HEK293T (cell line): ENCODE measurements at regions not wholly inside any gene's neighbourhood (a gene's known extent, or its start where the extent isn't known, plus 50 kb on each side); places are given as distances from the start of the nearest gene placed in this dataset.

ENCODE experiments used
- CTCF ChIA-PET: fragments of 350-600 bp; formaldehyde crosslinking; extraction: SDS; loops from one replicate; lab custom pipeline; 2021; ENCODE audit warnings: antibody characterized with exemption, inconsistent platforms; lab: Yijun Ruan, JAX
- POLR2A ChIA-PET: fragments of 350-600 bp; formaldehyde crosslinking; extraction: SDS; loops from one replicate; lab custom pipeline; 2020; ENCODE audit warnings: antibody characterized with exemption, inconsistent platforms; lab: Yijun Ruan, JAX
- DNase-seq: peaks from one replicate; pipeline ENCODE4 v3.0.0; 2012; ENCODE audit warnings: mixed read lengths; ENCODE audit errors: extremely low spot score
- ARNT ChIP-seq: fragments of 450-650 bp; IDR thresholded peaks from 2 replicates; pipeline ENCODE4 v1.6.1; 2017; ENCODE audit warnings: mild to moderate bottlenecking
- BHLHE40 ChIP-seq: fragments of 450-650 bp; IDR thresholded peaks from 2 replicates; pipeline ENCODE4 v1.6.1; 2016; ENCODE audit warnings: mild to moderate bottlenecking, moderate library complexity, borderline replicate concordance
- CTBP1 ChIP-seq: fragments of 450-650 bp; IDR thresholded peaks from 2 replicates; pipeline ENCODE4 v1.6.1; 2016; ENCODE audit warnings: borderline replicate concordance
- ELF4 ChIP-seq: fragments of 450-650 bp; IDR thresholded peaks from 2 replicates; pipeline ENCODE4 v1.6.1; 2017; ENCODE audit warnings: antibody characterized with exemption
- FOXA1 ChIP-seq: fragments of 450-650 bp; IDR thresholded peaks from 2 replicates; pipeline ENCODE4 v1.6.1; 2016; ENCODE audit warnings: mild to moderate bottlenecking
- FOXK2 ChIP-seq: fragments of 450-650 bp; IDR thresholded peaks from 2 replicates; pipeline ENCODE4 v1.6.1; 2016; ENCODE audit warnings: mild to moderate bottlenecking
- FOXM1 ChIP-seq: fragments of 450-650 bp; IDR thresholded peaks from 2 replicates; pipeline ENCODE4 v1.6.1; 2017; ENCODE audit warnings: mild to moderate bottlenecking, borderline replicate concordance
- HDGF ChIP-seq: fragments of 450-650 bp; IDR thresholded peaks from 2 replicates; pipeline ENCODE4 v1.6.1; 2017; ENCODE audit warnings: antibody characterized with exemption, borderline replicate concordance
- L3MBTL2 ChIP-seq: fragments of 450-650 bp; conservative IDR thresholded peaks from 2 replicates; pipeline ENCODE4 v1.6.1; 2016; ENCODE audit warnings: mild to moderate bottlenecking
- LEF1 ChIP-seq: fragments of 450-650 bp; IDR thresholded peaks from 2 replicates; pipeline ENCODE4 v1.6.1; 2017; ENCODE audit warnings: mild to moderate bottlenecking, borderline replicate concordance
- NFRKB ChIP-seq: fragments of 450-650 bp; IDR thresholded peaks from 2 replicates; pipeline ENCODE4 v1.6.1; 2016; ENCODE audit warnings: mild to moderate bottlenecking, moderate library complexity
- PKNOX1 ChIP-seq: fragments of 450-650 bp; IDR thresholded peaks from 2 replicates; pipeline ENCODE4 v1.6.1; 2016
- SP1 ChIP-seq: fragments of 450-650 bp; IDR thresholded peaks from 2 replicates; pipeline ENCODE4 v1.6.1; 2017
- SUZ12 ChIP-seq: fragments of 450-650 bp; IDR thresholded peaks from 2 replicates; pipeline ENCODE4 v1.6.1; 2016; ENCODE audit warnings: mild to moderate bottlenecking
- TARDBP ChIP-seq: fragments of 450-650 bp; IDR thresholded peaks from 2 replicates; pipeline ENCODE4 v1.6.1; 2016
- ZNF384 ChIP-seq: fragments of 450-650 bp; IDR thresholded peaks from 2 replicates; pipeline ENCODE4 v1.6.1; 2016

DNA sequence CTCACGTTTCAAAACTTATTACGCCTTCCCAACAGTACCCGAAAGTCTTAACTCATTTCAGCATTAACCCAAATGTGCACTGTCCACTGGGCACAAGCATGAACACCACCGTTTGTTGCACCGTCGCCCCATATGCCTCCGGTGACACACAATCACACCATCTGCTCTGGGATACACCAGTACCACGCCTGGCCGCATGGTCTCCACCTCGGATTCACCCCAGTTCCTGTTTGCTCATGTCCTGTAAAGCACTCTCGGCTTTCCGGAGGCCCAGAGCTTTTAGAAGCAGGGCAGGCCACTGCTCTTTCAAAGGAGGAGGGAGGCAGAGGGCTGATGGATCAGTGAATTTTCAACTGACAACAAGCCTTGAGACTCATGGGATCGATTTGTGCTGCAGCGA is 1570.0 kb upstream of the DEFB115 start:
- CTCF ChIA-PET = no interaction called here

DNA sequence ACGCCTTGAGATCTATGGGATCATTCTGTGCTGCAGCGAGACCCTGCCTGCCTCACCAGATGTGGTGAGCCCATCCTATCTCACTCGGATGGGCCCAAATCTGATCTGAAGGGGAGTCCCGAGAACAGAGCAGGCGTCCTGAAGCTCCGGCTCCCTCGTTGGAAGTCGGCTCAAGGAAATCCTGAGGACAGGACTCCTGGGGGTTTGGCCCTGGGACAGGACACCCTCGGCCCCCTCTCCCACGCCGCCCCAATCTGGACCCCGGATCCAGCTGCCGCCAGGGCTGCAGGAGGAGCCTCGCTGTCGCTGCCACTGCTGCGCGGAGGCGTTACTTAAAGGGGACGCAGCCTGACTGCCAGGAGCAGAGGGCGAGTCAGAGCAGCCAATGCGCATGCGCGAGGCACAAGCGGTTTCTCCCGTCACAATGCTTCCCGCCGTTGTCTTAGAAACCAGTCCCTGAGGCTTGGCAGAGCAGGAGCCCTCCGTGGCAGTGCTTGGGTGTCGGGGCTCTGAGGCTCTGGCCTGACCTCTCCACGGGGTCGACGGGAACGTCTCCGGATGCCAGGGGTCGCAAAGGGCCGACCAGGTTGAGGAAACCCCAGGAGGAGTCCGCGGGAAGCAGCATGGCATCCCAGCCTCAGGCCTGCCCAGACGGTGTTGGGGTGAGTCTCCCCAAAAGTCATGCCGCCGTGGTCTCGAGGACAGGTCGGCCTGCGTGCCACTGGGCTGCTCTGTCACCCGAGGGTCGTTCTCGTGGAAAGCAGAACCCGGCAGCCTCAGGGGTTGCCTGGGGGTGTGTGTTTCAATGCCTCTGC is 1567.8 kb upstream of the DEFB115 start:
- POLR2A ChIA-PET = no interaction called here
- CTCF ChIA-PET = no interaction called here
- TF ChIP-seq L3MBTL2 = no peak
- TF ChIP-seq HDGF = no peak
- no peak for TF ChIP-seq ELF4
- TF ChIP-seq FOXA1 = no peak
- no peak for TF ChIP-seq PKNOX1
- no peak for TF ChIP-seq ZNF384
- no peak for TF ChIP-seq FOXM1
- no peak for DNase-seq

More for the DNA sequence above, 1570.0 kb upstream of the DEFB115 start:
- POLR2A ChIA-PET = no interaction called here
- no peak for DNase-seq
- TF ChIP-seq PKNOX1 (no peak), SUZ12 (no peak), TARDBP (no peak)

- TF ChIP-seq FOXK2 (no peak), CTBP1 (no peak), BHLHE40 (no peak), L3MBTL2 (no peak), ARNT (no peak), HDGF (no peak), NFRKB (no peak)
- CTCF ChIA-PET = no interaction called here
- DNase-seq = no peak
- POLR2A ChIA-PET = no interaction called here
These were observed 1567.2 kb upstream of the DEFB115 start for GRCh38 chr20:29690274-29690673.

- ChIA-PET POLR2A (no interaction called here), CTCF (no interaction called here)
- DNase-seq = no peak
- no peak for TF ChIP-seq ZNF384
These were observed 1516.9 kb upstream of the DEFB115 start for GRCh38 chr20:29740601-29740950.

- no peak for DNase-seq
- CTCF ChIA-PET = no interaction called here
- TF ChIP-seq CTBP1 = no peak
- no peak for TF ChIP-seq SUZ12
- TF ChIP-seq NFRKB = no peak
- no peak for TF ChIP-seq LEF1
- no peak for TF ChIP-seq L3MBTL2
- no peak for TF ChIP-seq SP1
- TF ChIP-seq TARDBP = no peak
- no peak for TF ChIP-seq ELF4
- no peak for TF ChIP-seq ZNF384
- no peak for TF ChIP-seq FOXK2
- no peak for TF ChIP-seq BHLHE40
- TF ChIP-seq PKNOX1 = no peak
- POLR2A ChIA-PET = no interaction called here
These were observed 1516.4 kb upstream of the DEFB115 start for GRCh38 chr20:29740951-29741593.

- POLR2A ChIA-PET = no interaction called here
- CTCF ChIA-PET = no interaction called here
- TF ChIP-seq ARNT (no peak), LEF1 (no peak), PKNOX1 (no peak), CTBP1 (no peak), FOXK2 (no peak), ELF4 (no peak), NFRKB (no peak), HDGF (no peak)
- DNase-seq = no peak
These were observed 1515.9 kb upstream of the DEFB115 start for GRCh38 chr20:29741594-29741893.
